Nucleus accumbens (tissue), 56 donors: ENCODE measurements at regions not wholly inside any gene's neighbourhood (a gene's known extent, or its start where the extent isn't known, plus 50 kb on each side); places are given as distances from the start of the nearest gene placed in this dataset.

Source experiments
- DNase-seq, 56 donors: peaks; one replicate each; lab custom pipeline; 2025; lab: John Stamatoyannopoulos, UW

GRCh38 chr13:74045583-74045982, 88.6 kb downstream of the KLF12 start:
- DNase-seq = no peak

GRCh38 chr13:74043237-74043636, 91.0 kb downstream of the KLF12 start:
- DNase-seq = no peak

- peak in 4 of 56 donors; percentile 6 to 26 (median 16) for DNase-seq
Measured at GRCh38 chr13:74040200-74040599, 94.0 kb downstream of the KLF12 start.

GRCh38 chr13:74039667-74040066, 94.5 kb downstream of the KLF12 start:
- DNase-seq = no peak

- no peak for DNase-seq
Measured at GRCh38 chr13:74039154-74039553, 95.0 kb downstream of the KLF12 start.

GRCh38 chr13:74037762-74038161, 96.4 kb downstream of the KLF12 start:
- no peak for DNase-seq

- no peak for DNase-seq
Measured at GRCh38 chr13:74036373-74036772, 97.8 kb downstream of the KLF12 start.

- no peak for DNase-seq
Measured at GRCh38 chr13:74035896-74036295, 98.3 kb downstream of the KLF12 start.

- DNase-seq = no peak
Measured at GRCh38 chr13:74032325-74032724, 101.9 kb downstream of the KLF12 start.

- DNase-seq = no peak
Measured at GRCh38 chr13:74027161-74027779, 106.9 kb downstream of the KLF12 start.

- DNase-seq = no peak
Measured at GRCh38 chr13:74026753-74027152, 107.5 kb downstream of the KLF12 start.

- DNase-seq = no peak
Measured at GRCh38 chr13:74025369-74025768, 108.8 kb downstream of the KLF12 start.

- no peak for DNase-seq
Measured at GRCh38 chr13:74024856-74025255, 109.3 kb downstream of the KLF12 start.

- no peak for DNase-seq
Measured at GRCh38 chr13:74024314-74024713, 109.9 kb downstream of the KLF12 start.

GRCh38 chr13:74023484-74023883, 110.7 kb downstream of the KLF12 start:
- DNase-seq = no peak

- DNase-seq = no peak
Measured at GRCh38 chr13:74021505-74021904, 112.7 kb downstream of the KLF12 start.

- no peak for DNase-seq
Measured at GRCh38 chr13:74018062-74018431, 116.2 kb downstream of the KLF12 start.

- DNase-seq = no peak
Measured at GRCh38 chr13:74017301-74018061, 116.7 kb downstream of the KLF12 start.

GRCh38 chr13:74015137-74015536, 119.1 kb downstream of the KLF12 start:
- no peak for DNase-seq

- DNase-seq = no peak
Measured at GRCh38 chr13:74009100-74009668, 125.0 kb downstream of the KLF12 start.

GRCh38 chr13:74006666-74007065, 127.5 kb downstream of the KLF12 start:
- no peak for DNase-seq
